K562 (cell line): ENCODE measurements at regions not wholly inside any gene's neighbourhood (a gene's known extent, or its start where the extent isn't known, plus 50 kb on each side); places are given as distances from the start of the nearest gene placed in this dataset.

ENCODE experiments used
- ATAC-seq: fragments of 200-7000 bp; cut with Tn5 transposase; 3 replicates; pipeline ENCODE4 v1.9.1; 2020; ENCODE audit warnings: moderate library complexity
- BruUV-seq: library from RNA; stranded (reverse); fragments of 400-500 nt; replicated peaks from 2 replicates; lab custom pipeline; 2021; lab: Mats Ljungman, UMichigan
- CTCF ChIA-PET: fragments of 300-600 bp; formaldehyde crosslinking; extraction: SDS; loops from one replicate; lab custom pipeline; 2021; ENCODE audit warnings: low intra/inter-chr PET ratio; lab: Yijun Ruan, JAX
- POLR2A ChIA-PET: fragments of 300-600, 350-650 bp; sonication (Branson Sonifier 250); formaldehyde crosslinking; extraction: SDS; loops from one replicate; lab custom pipeline; 2021; ENCODE audit warnings: antibody characterized with exemption, inconsistent platforms; lab: Yijun Ruan, JAX
- DNase-seq, 4 experiments: peaks; one replicate each; pipeline versions ENCODE4 v3.0.0 to v3.0.0-alpha.2; 2011 to 2018; ENCODE audit warnings: low spot score in 3 of 4, mixed read lengths in 3 of 4; ENCODE audit errors: extremely low read depth in 1 of 4
- FAIRE-seq: peaks from 2 replicates; lab custom pipeline; 2011; peaks lifted over from hg19 to GRCh38; lab: Jason Lieb, UNC
- H2AFZ ChIP-seq: 2 replicates; pipeline ENCODE4 v1.6.0; 2011; ENCODE audit warnings: low read depth, low read length, control low read depth, inconsistent platforms
- H3K27ac ChIP-seq: fragments of 200-600 bp; 3 replicates; pipeline ENCODE4 v1.8.0; 2011; ENCODE audit warnings: low read depth, mild to moderate bottlenecking, control low read depth, inconsistent platforms, low read length, moderate library complexity, mixed read lengths; ENCODE audit errors: extremely low read depth
- H3K27me3 ChIP-seq, 2 experiments: fragments of 300-600 bp in 1 of 2; 2 replicates in 1 of 2; 3 replicates in 1 of 2; pipeline versions ENCODE4 v1.6.0 to v1.8.0; 2011; ENCODE audit warnings: inconsistent platforms in 2 of 2, low read length in 2 of 2, mild to moderate bottlenecking in 1 of 2, mixed read lengths in 1 of 2, moderate library complexity in 1 of 2; ENCODE audit not compliant: control insufficient read depth in 2 of 2, insufficient read depth in 2 of 2
- H3K36me3 ChIP-seq: fragments of 300-600 bp; 3 replicates; pipeline ENCODE4 v1.8.0; 2011; ENCODE audit warnings: mild to moderate bottlenecking, low read length, inconsistent platforms; ENCODE audit not compliant: control insufficient read depth, insufficient read depth
- H3K4me1 ChIP-seq, 2 experiments: fragments of 200-600 bp in 1 of 2; replicated peaks in 1 of 2; 2 replicates in 1 of 2; 3 replicates in 1 of 2; pipeline versions ENCODE4 v1.5.1 to v1.8.0; 2011; ENCODE audit warnings: inconsistent platforms in 2 of 2, low read length in 2 of 2, mild to moderate bottlenecking in 1 of 2, mixed read lengths in 1 of 2, moderate library complexity in 1 of 2; ENCODE audit not compliant: control insufficient read depth in 2 of 2, insufficient read depth in 2 of 2
- H3K4me2 ChIP-seq: 2 replicates; pipeline ENCODE4 v1.6.1; 2011; ENCODE audit warnings: low read length, control low read depth, inconsistent platforms, mixed read lengths; ENCODE audit not compliant: insufficient read depth
- H3K4me3 ChIP-seq: fragments of 200-600 bp; sonication (generic), shearing (Covaris generic); 2 replicates; pipeline ENCODE4 v1.5.1; 2016; ENCODE audit warnings: control low read depth, inconsistent platforms
- H3K79me2 ChIP-seq: fragments of 200-600 bp; 3 replicates; pipeline ENCODE4 v1.8.0; 2011; ENCODE audit warnings: low read length, inconsistent platforms; ENCODE audit not compliant: control insufficient read depth, insufficient read depth
- H3K9ac ChIP-seq, 2 experiments: 2 replicates each; pipeline versions ENCODE4 v1.6.0 to v1.6.1; 2011; ENCODE audit warnings: low read depth in 2 of 2, low read length in 2 of 2, control low read depth in 1 of 2, inconsistent platforms in 1 of 2, mild to moderate bottlenecking in 1 of 2, mixed read lengths in 1 of 2; ENCODE audit not compliant: insufficient read depth in 1 of 2
- H3K9me1 ChIP-seq: one replicate; pipeline ENCODE4 v1.6.0; 2011; ENCODE audit warnings: inconsistent platforms, mild to moderate bottlenecking, low read length, moderate library complexity; ENCODE audit not compliant: control insufficient read depth, insufficient read depth
- H3K9me3 ChIP-seq: replicated peaks from 2 replicates; pipeline ENCODE4 v1.5.1; 2011; ENCODE audit warnings: low read depth, low read length, inconsistent platforms; ENCODE audit not compliant: control insufficient read depth, insufficient read depth
- H4K20me1 ChIP-seq: replicated peaks from 2 replicates; pipeline ENCODE4 v1.6.1; 2011; ENCODE audit warnings: low read length, inconsistent platforms, mixed read lengths; ENCODE audit not compliant: control insufficient read depth, insufficient read depth
- HNRNPH1 ChIP-seq: fragments of 200-400 bp; formaldehyde crosslinking; optimal IDR thresholded peaks from 2 replicates; pipeline ENCODE3; 2017; ENCODE audit warnings: low read depth, mild to moderate bottlenecking, low read length, moderate library complexity
- RAD21 ChIP-seq, 2 experiments: fragments of 250-450 bp in 1 of 2; fragments of 450-650 bp in 1 of 2; sonication (Bioruptor Pico) in 1 of 2; formaldehyde crosslinking in 1 of 2; IDR thresholded peaks in 1 of 2; conservative IDR thresholded peaks in 1 of 2; 2 replicates each; pipeline versions ENCODE4 v1.4.0 to v1.8.0; 2020 to 2022; ENCODE audit warnings: mild to moderate bottlenecking in 2 of 2, moderate library complexity in 1 of 2
- REST ChIP-seq, 2 experiments: fragments of 450-650 bp; formaldehyde crosslinking in 1 of 2; IDR thresholded peaks; 2 replicates each; pipeline versions ENCODE4 v1.4.0 to v1.6.1; 2014 to 2020; ENCODE audit warnings: mild to moderate bottlenecking in 2 of 2, borderline replicate concordance in 1 of 2, low read depth in 1 of 2
- SMC3 ChIP-seq: conservative IDR thresholded peaks from 2 replicates; pipeline ENCODE4 v1.6.1; 2011; ENCODE audit warnings: low read depth, low read length, improper control_type of control experiment; ENCODE audit not compliant: insufficient read depth
- WGBS: fragments of 100-300 bp; shearing (Covaris generic); methylation state at CpG from one replicate; pipeline ENCODE4 v1.1.6; 2016; ENCODE audit warnings: low coverage, mixed read lengths; ENCODE audit not compliant: insufficient coverage; ENCODE audit errors: missing lambda C conversion rate; 5-methylcytosine and 5-hydroxymethylcytosine counted together
- in situ Hi-C: fragments of 300-500 bp; cut with MboI; formaldehyde crosslinking; loops from 4 replicates; pipeline ENCODE4 v1.15.0; 2018; ENCODE audit warnings: inconsistent platforms, mixed read lengths
- intact Hi-C: fragments of 100-400 bp; cut with micrococcal nuclease; formaldehyde crosslinking; loops from 2 replicates; pipeline ENCODE4 v1.14.2; 2022
- TF ChIP-seq, protein P1 (sequence below), 3 experiments: IDR thresholded peaks in 2 of 3; conservative IDR thresholded peaks in 1 of 3; 2 replicates each; pipeline ENCODE4 v1.5.1; 2011 to 2012; ENCODE audit warnings: low read length in 3 of 3, mild to moderate bottlenecking in 3 of 3, control low read depth in 2 of 3, improper control_type of control experiment in 1 of 3, inconsistent platforms in 1 of 3, low read depth in 1 of 3, mixed read lengths in 1 of 3, moderate library complexity in 1 of 3; ENCODE audit not compliant: insufficient read depth in 2 of 3
- TF ChIP-seq, protein P2 (sequence below): fragments of 450-650 bp; formaldehyde crosslinking; IDR thresholded peaks from 2 replicates; pipeline ENCODE4 v1.4.0; 2020; ENCODE audit warnings: mild to moderate bottlenecking, moderate library complexity

DNA sequence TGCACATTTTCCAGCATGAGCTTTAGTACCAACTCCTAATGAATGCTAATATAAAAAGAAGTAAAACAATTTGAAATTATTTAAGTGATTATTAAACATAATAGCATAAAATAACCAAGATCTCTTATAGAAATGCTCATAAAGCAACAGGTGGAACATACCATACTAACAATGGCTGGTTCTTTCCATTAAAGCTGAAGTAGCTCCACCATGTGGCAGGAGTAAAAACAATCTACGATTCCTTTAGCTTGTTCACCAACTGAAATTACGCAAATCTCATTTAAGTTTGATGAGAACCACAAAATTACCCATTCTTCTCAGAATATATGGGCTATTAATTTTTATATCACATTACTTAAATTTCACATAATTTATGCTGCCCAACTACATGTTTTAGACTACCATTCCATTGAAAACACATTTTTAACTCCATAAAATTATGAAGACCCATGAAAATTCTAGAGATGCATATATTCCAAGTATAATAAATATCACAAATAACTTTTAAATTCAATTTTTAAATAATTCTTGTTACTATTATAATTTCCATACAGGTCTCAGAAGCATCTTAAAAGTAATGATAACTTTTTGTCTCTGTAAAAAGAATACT lies 213.6 kb downstream of the DAD1 start:
- CTCF ChIA-PET: interaction anchor here (0.6 to 4.0 kb wide), 4 partner anchors 12 to 61 kb away, joined by 4 to 44 read pairs (median 8); no protein-coding TSS in a partner anchor

More for the DNA sequence above, 213.6 kb downstream of the DAD1 start:
- 0% methylated on average over 2 of the region's 2 CpGs for WGBS
- no peaks in the 10 kb centered on the region for H3K36me3 ChIP-seq
- H4K20me1 ChIP-seq: no peaks in the 10 kb centered on the region
- H3K27me3 ChIP-seq: no peaks in the 10 kb centered on the region
- H3K4me3 ChIP-seq: no peak overlapping the region
- no peak overlapping the region for H3K9ac ChIP-seq
- no peaks in the 10 kb centered on the region for H3K9me1 ChIP-seq
- H2AFZ ChIP-seq: no peak overlapping the region
- ATAC-seq: peak; percentile 63; the same call in 2 of the 3 replicates
- FAIRE-seq: peak; percentile 67
- BruUV-seq: no TSS peak
- H3K4me2 ChIP-seq: no peak overlapping the region
- intact Hi-C loops (loop anchor here (1.0 to 2.0 kb wide), 2 partner anchors 55 to 61 kb away; no protein-coding TSS in a partner anchor), in situ Hi-C loops (no loop called here)
- no peaks in the 10 kb centered on the region for H3K79me2 ChIP-seq
- POLR2A ChIA-PET: interaction anchor here (1.0 kb wide), 1 partner anchor 25 kb away, joined by 5 read pairs; no protein-coding TSS in a partner anchor
- TF ChIP-seq, protein P1, sequence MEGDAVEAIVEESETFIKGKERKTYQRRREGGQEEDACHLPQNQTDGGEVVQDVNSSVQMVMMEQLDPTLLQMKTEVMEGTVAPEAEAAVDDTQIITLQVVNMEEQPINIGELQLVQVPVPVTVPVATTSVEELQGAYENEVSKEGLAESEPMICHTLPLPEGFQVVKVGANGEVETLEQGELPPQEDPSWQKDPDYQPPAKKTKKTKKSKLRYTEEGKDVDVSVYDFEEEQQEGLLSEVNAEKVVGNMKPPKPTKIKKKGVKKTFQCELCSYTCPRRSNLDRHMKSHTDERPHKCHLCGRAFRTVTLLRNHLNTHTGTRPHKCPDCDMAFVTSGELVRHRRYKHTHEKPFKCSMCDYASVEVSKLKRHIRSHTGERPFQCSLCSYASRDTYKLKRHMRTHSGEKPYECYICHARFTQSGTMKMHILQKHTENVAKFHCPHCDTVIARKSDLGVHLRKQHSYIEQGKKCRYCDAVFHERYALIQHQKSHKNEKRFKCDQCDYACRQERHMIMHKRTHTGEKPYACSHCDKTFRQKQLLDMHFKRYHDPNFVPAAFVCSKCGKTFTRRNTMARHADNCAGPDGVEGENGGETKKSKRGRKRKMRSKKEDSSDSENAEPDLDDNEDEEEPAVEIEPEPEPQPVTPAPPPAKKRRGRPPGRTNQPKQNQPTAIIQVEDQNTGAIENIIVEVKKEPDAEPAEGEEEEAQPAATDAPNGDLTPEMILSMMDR (IDR thresholded peaks at IDR 0.05 in 2 of 3, conservative IDR thresholded peaks at IDR 0.05 in 1 of 3; ENCODE audit: insufficient read depth in 2 of 3, low read depth in 1 of 3, low read length in 3 of 3): peak; percentile 40 to 77 (median 48); a peak in 5 of 6 replicates
- TF ChIP-seq REST (IDR thresholded peaks at IDR 0.05; ENCODE audit: borderline replicate concordance) (peak; percentile 82; the same call in 1 of the 2 replicates), REST (CRISPR knock-in tag; IDR thresholded peaks at IDR 0.05; ENCODE audit: low read depth) (no peak), SMC3 (peak; percentile 64), RAD21 (CRISPR knock-in tag; conservative IDR thresholded peaks at IDR 0.05 in 1 of 2, IDR thresholded peaks at IDR 0.05 in 1 of 2) (peak; percentile 76 to 94), HNRNPH1 (no peak)
- TF ChIP-seq, protein P2, sequence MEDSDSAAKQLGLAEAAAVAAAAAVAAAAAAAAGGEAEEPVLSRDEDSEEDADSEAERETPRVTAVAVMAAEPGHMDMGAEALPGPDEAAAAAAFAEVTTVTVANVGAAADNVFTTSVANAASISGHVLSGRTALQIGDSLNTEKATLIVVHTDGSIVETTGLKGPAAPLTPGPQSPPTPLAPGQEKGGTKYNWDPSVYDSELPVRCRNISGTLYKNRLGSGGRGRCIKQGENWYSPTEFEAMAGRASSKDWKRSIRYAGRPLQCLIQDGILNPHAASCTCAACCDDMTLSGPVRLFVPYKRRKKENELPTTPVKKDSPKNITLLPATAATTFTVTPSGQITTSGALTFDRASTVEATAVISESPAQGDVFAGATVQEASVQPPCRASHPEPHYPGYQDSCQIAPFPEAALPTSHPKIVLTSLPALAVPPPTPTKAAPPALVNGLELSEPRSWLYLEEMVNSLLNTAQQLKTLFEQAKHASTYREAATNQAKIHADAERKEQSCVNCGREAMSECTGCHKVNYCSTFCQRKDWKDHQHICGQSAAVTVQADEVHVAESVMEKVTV (CRISPR knock-in tag): peak; percentile 80
- DNase-seq: peak; percentile 16 to 49 (median 24)
- H3K27ac ChIP-seq: no peak overlapping the region
- no peaks in the 10 kb centered on the region for H3K4me1 ChIP-seq
- no peaks in the 10 kb centered on the region for H3K9me3 ChIP-seq
